ENCODE measurements at regions not wholly inside any gene's neighbourhood (a gene's known extent, or its start where the extent isn't known, plus 50 kb on each side); places are given as distances from the start of the nearest gene placed in this dataset.

GRCh38 chr14:97554597-97554996 lies 757.4 kb downstream of the VRK1 start:
- Histone ChIP-seq H3K27ac (replicated peaks) (no peak overlapping the region), H3K27me3 (ENCODE audit: insufficient read depth, poor library complexity, severe bottlenecking) (no peaks in the 10 kb centered on the region), H3K4me3 (replicated peaks; ENCODE audit: insufficient read depth, low read length) (no peak overlapping the region)
- TF ChIP-seq GABPA (IDR thresholded peaks at IDR 0.05; ENCODE audit: low read depth) (no peak), POLR2AphosphoS5 (IDR thresholded peaks at IDR 0.05; ENCODE audit: low read depth) (no peak)
- no peak for DNase-seq (ENCODE audit: low read depth in 1 of 2, low spot score in 1 of 2)

GRCh38 chr14:97564334-97564733 lies 767.2 kb downstream of the VRK1 start:
- Histone ChIP-seq H3K27me3 (ENCODE audit: insufficient read depth, poor library complexity, severe bottlenecking) (no peaks in the 10 kb centered on the region), H3K27ac (replicated peaks) (no peak overlapping the region), H3K4me3 (replicated peaks; ENCODE audit: insufficient read depth, low read length) (no peak overlapping the region)
- TF ChIP-seq GABPA (IDR thresholded peaks at IDR 0.05; ENCODE audit: low read depth) (no peak), REST (IDR thresholded peaks at IDR 0.05; ENCODE audit: insufficient replicate concordance, low read depth) (no peak), CTCF (IDR thresholded peaks at IDR 0.05; ENCODE audit: insufficient read depth, low read length) (no peak), SPI1 (IDR thresholded peaks at IDR 0.05; ENCODE audit: borderline replicate concordance, low read depth) (no peak), POLR2AphosphoS5 (IDR thresholded peaks at IDR 0.05; ENCODE audit: low read depth) (no peak)
- no peak for DNase-seq (ENCODE audit: low read depth in 1 of 2, low spot score in 1 of 2)

- Histone ChIP-seq H3K27me3 (ENCODE audit: insufficient read depth, poor library complexity, severe bottlenecking) (no peaks in the 10 kb centered on the region), H3K27ac (replicated peaks) (no peak overlapping the region), H3K4me3 (replicated peaks; ENCODE audit: insufficient read depth, low read length) (no peak overlapping the region)
- TF ChIP-seq SPI1 (IDR thresholded peaks at IDR 0.05; ENCODE audit: borderline replicate concordance, low read depth) (no peak), GABPA (IDR thresholded peaks at IDR 0.05; ENCODE audit: low read depth) (no peak), REST (IDR thresholded peaks at IDR 0.05; ENCODE audit: insufficient replicate concordance, low read depth) (no peak), POLR2AphosphoS5 (IDR thresholded peaks at IDR 0.05; ENCODE audit: low read depth) (no peak), CTCF (IDR thresholded peaks at IDR 0.05; ENCODE audit: insufficient read depth, low read length) (no peak)
- no peak for DNase-seq (ENCODE audit: low read depth in 1 of 2, low spot score in 1 of 2)
Measured at GRCh38 chr14:97571201-97571600, 774.0 kb downstream of the VRK1 start.

- no peak for TF ChIP-seq REST (IDR thresholded peaks at IDR 0.05; ENCODE audit: insufficient replicate concordance, low read depth)
- no peak for TF ChIP-seq SPI1 (IDR thresholded peaks at IDR 0.05; ENCODE audit: borderline replicate concordance, low read depth)
- TF ChIP-seq GABPA (IDR thresholded peaks at IDR 0.05; ENCODE audit: low read depth), result no peak
- no peak for TF ChIP-seq CTCF (IDR thresholded peaks at IDR 0.05; ENCODE audit: insufficient read depth, low read length)
- TF ChIP-seq POLR2AphosphoS5 (IDR thresholded peaks at IDR 0.05; ENCODE audit: low read depth), result no peak
- Histone ChIP-seq H3K4me3 (replicated peaks; ENCODE audit: insufficient read depth, low read length) (no peak overlapping the region), H3K27me3 (ENCODE audit: insufficient read depth, poor library complexity, severe bottlenecking) (no peaks in the 10 kb centered on the region), H3K27ac (replicated peaks) (no peak overlapping the region)
- peak in 1 of 2 experiments; percentile 72 for DNase-seq (ENCODE audit: low read depth in 1 of 2, low spot score in 1 of 2)
Measured at GRCh38 chr14:97571866-97572555, 774.8 kb downstream of the VRK1 start.
